Activated CD8-positive, alpha-beta T cell treated with anti-CD3 and anti-CD28 coated beads for 36 hours (primary cell): ENCODE measurements at regions not wholly inside any gene's neighbourhood (a gene's known extent, or its start where the extent isn't known, plus 50 kb on each side); places are given as distances from the start of the nearest gene placed in this dataset.

Experiments
- ATAC-seq: fragments of 200-7000 bp; cut with Tn5 transposase; one replicate; pipeline ENCODE4 v1.10.0; 2021; ENCODE audit warnings: mild to moderate bottlenecking, moderate library complexity
- CTCF ChIA-PET: fragments of 350-600 bp; sonication (Branson Sonifier 250); formaldehyde crosslinking; loops from one replicate; lab custom pipeline; 2021; ENCODE audit warnings: antibody characterized with exemption; lab: Charles Lee
- POLR2A ChIA-PET: fragments of 350-600 bp; sonication (Branson Sonifier 250); formaldehyde crosslinking; loops from one replicate; lab custom pipeline; 2021; ENCODE audit warnings: antibody characterized with exemption; lab: Charles Lee
- DNase-seq: peaks from one replicate; pipeline ENCODE4 v3.0.0-alpha.2; 2020
- H3K27ac Mint-ChIP-seq: one replicate; pipeline ENCODE4 v1.8.0; 2021; ENCODE audit warnings: mild to moderate bottlenecking, mixed read lengths
- H3K27me3 Mint-ChIP-seq: one replicate; pipeline ENCODE4 v1.8.0; 2021; ENCODE audit warnings: mixed read lengths
- H3K36me3 Mint-ChIP-seq: one replicate; pipeline ENCODE4 v1.8.0; 2021; ENCODE audit warnings: low read depth, mixed read lengths
- H3K4me1 Mint-ChIP-seq: one replicate; pipeline ENCODE4 v1.8.0; 2021; ENCODE audit warnings: low read depth, mixed read lengths
- H3K4me3 Mint-ChIP-seq: one replicate; pipeline ENCODE4 v1.8.0; 2021; ENCODE audit warnings: mild to moderate bottlenecking, moderate library complexity, mixed read lengths
- H3K9me3 Mint-ChIP-seq: one replicate; pipeline ENCODE4 v1.8.0; 2021; ENCODE audit warnings: mixed read lengths
- intact Hi-C: fragments of 100-400 bp; cut with micrococcal nuclease; formaldehyde crosslinking; loops from one replicate; pipeline ENCODE4 v1.10.0; 2022
- TF ChIP-seq, protein P1 (sequence below): fragments of 200-600 bp; IDR thresholded peaks from one replicate; pipeline ENCODE4 v1.8.0; 2022; ENCODE audit warnings: antibody characterized with exemption, mild to moderate bottlenecking

DNA sequence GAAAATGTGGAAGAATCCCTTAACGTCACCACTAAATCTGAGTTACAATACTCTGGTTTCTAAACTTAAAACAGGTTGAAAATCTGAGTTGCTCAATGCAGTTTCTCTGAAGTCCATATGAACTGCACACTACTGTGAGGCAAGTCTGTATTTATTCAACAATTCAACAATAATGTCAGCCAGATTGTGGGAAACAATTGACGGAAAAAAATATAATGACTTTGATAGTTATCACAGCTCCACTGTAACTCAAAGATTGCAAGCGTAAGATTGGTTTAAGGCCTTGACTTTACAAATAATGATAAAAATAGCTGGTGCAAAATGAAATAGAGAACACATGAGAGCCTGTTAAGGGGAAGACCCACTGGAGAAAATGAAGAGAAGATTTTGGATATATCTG lies 219.4 kb upstream of the CCDC150 start:
- Mint-ChIP-seq H3K4me3 (no peak overlapping the region), H3K27me3 (no peaks in the 10 kb centered on the region), H3K4me1 (peaks cover 6% of the 10 kb centered on the region), H3K36me3 (no peaks in the 10 kb centered on the region), H3K27ac (no peak overlapping the region), H3K9me3 (no peaks in the 10 kb centered on the region)
- no peak for DNase-seq
- ChIA-PET CTCF (no interaction called here), POLR2A (no interaction called here)
- TF ChIP-seq, protein P1, sequence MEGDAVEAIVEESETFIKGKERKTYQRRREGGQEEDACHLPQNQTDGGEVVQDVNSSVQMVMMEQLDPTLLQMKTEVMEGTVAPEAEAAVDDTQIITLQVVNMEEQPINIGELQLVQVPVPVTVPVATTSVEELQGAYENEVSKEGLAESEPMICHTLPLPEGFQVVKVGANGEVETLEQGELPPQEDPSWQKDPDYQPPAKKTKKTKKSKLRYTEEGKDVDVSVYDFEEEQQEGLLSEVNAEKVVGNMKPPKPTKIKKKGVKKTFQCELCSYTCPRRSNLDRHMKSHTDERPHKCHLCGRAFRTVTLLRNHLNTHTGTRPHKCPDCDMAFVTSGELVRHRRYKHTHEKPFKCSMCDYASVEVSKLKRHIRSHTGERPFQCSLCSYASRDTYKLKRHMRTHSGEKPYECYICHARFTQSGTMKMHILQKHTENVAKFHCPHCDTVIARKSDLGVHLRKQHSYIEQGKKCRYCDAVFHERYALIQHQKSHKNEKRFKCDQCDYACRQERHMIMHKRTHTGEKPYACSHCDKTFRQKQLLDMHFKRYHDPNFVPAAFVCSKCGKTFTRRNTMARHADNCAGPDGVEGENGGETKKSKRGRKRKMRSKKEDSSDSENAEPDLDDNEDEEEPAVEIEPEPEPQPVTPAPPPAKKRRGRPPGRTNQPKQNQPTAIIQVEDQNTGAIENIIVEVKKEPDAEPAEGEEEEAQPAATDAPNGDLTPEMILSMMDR: no peak
- intact Hi-C loops: no loop called here
- no peak for ATAC-seq

DNA sequence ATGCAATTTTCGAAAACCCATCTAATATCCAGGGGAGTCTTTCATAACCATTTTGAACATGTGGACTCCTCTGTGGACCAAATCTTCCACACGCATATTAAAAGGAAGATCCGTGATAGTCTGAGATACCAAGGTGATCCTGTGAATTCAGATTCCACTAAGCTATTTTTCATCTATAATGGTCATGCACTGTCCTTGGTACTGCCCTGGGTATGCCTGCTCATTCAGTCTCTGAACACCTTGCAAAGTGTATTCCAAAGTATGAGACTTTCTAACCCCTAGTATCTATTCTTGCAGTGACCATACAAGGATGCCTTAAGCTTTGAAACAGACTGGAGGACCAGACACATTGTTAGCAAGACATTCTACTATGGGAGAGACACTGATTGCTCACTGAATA lies 217.6 kb upstream of the CCDC150 start:
- intact Hi-C loops: no loop called here
- ChIA-PET CTCF (interaction anchor here (0.8 to 2.3 kb wide), 4 partner anchors 11 to 329 kb away, joined by 3 to 8 read pairs (median 4); no protein-coding TSS in a partner anchor), POLR2A (no interaction called here)
- H3K27me3 Mint-ChIP-seq: no peaks in the 10 kb centered on the region
- ATAC-seq (no peak), DNase-seq (no peak)
- TF ChIP-seq, protein P1: no peak
- no peaks in the 10 kb centered on the region for H3K4me1 Mint-ChIP-seq
- H3K9me3 Mint-ChIP-seq: no peaks in the 10 kb centered on the region
- no peak overlapping the region for H3K27ac Mint-ChIP-seq
- no peak overlapping the region for H3K4me3 Mint-ChIP-seq
- H3K36me3 Mint-ChIP-seq: no peaks in the 10 kb centered on the region

DNA sequence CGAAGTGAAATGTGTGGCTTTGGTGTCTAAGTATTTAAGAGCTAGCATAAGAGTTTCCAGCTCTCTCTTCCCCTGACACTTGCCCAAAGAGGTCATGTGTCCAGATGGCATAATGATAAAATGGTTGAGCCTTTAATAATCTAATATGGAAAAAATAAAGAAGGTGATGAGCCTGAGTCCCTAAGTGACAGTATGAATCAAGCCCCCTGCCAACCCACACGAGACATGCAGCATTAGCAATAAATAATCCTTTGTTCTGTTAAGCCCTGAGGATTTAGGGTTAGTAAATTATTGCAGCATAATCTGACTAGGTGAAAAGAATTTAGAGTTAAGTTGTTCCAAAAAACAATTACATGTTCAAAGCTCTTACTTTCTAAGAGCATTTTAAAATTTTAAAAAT lies 217.2 kb upstream of the CCDC150 start:
- H3K27me3 Mint-ChIP-seq: no peaks in the 10 kb centered on the region
- no peaks in the 10 kb centered on the region for H3K4me1 Mint-ChIP-seq
- CTCF ChIA-PET: interaction anchor here (0.8 to 2.3 kb wide), 4 partner anchors 10 to 329 kb away, joined by 3 to 8 read pairs (median 4); no protein-coding TSS in a partner anchor
- H3K36me3 Mint-ChIP-seq: no peaks in the 10 kb centered on the region
- no peak overlapping the region for H3K27ac Mint-ChIP-seq
- ATAC-seq (no peak), DNase-seq (no peak)
- H3K4me3 Mint-ChIP-seq: no peak overlapping the region
- intact Hi-C loops: no loop called here
- no peaks in the 10 kb centered on the region for H3K9me3 Mint-ChIP-seq
- POLR2A ChIA-PET: interaction anchor here (1.0 kb wide), 1 partner anchor 9 kb away, joined by 3 read pairs; no protein-coding TSS in a partner anchor
- TF ChIP-seq, protein P1: no peak

DNA sequence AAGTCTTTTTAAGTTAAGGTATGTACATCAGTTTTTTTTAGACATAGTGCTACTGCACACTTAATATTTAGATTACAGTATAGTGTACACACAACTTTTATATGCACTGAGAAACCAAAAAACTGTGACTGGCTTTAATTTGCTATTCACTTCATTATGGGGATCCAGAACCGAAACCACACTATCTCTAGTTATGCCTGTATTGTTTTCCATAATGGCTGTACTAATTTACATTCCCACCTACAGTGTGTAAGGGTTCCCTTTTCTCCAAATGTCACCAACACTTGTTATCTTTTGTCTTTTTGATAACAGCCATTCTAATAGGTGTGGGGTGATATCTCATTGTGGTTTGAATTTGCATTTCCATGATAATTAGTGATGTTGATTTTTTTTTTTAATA lies 213.4 kb upstream of the CCDC150 start:
- POLR2A ChIA-PET: no interaction called here
- TF ChIP-seq, protein P1: no peak
- peaks cover 2% of the 10 kb centered on the region for H3K4me1 Mint-ChIP-seq
- CTCF ChIA-PET: interaction anchor here (1.0 kb wide), 1 partner anchor 27 kb away, joined by 3 read pairs; no protein-coding TSS in a partner anchor
- H3K27ac Mint-ChIP-seq: no peak overlapping the region
- intact Hi-C loops: no loop called here
- H3K9me3 Mint-ChIP-seq: no peaks in the 10 kb centered on the region
- DNase-seq (no peak), ATAC-seq (no peak)
- no peaks in the 10 kb centered on the region for H3K36me3 Mint-ChIP-seq
- no peak overlapping the region for H3K4me3 Mint-ChIP-seq
- peaks cover 4% of the 10 kb centered on the region for H3K27me3 Mint-ChIP-seq

DNA sequence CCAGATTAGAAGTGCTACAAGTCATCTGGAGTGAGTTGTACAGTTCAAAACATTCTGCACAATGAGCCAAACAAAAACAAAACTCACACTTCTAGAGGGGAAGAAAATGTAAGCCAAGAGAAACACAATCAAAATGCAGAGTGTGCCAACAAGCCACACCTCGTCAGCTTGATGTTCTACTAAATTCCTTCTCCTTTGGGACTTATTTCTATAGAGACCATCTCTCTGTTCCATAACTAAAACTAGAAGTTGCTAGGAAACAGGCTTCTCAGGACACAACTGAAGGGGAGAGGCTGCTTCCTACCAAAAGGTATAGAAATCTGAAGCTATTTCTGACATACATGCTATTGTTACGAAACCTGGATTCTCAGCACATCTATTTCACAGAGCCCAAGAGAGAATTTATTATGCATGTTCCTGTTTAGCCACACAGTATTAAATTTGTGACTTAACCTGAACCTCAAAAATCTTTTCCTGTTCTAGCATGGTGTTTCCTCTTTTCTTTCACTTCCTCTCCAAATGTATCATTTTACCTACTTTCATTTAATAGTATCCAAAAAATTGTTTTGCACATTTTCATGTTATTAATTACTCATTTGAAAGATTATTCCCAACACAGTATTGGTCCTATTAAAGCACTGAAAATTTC lies 211.4 kb upstream of the CCDC150 start:
- TF ChIP-seq, protein P1: no peak
- no peaks in the 10 kb centered on the region for H3K9me3 Mint-ChIP-seq
- CTCF ChIA-PET: interaction anchor here (0.6 to 2.0 kb wide), 3 partner anchors 9 to 82 kb away, joined by 3 to 9 read pairs (median 3); no protein-coding TSS in a partner anchor

More for the DNA sequence above, 211.4 kb upstream of the CCDC150 start:
- Mint-ChIP-seq H3K4me3 (no peak overlapping the region), H3K27me3 (peaks cover 4% of the 10 kb centered on the region), H3K36me3 (no peaks in the 10 kb centered on the region), H3K4me1 (peaks cover 2% of the 10 kb centered on the region), H3K27ac (no peak overlapping the region)
- POLR2A ChIA-PET: no interaction called here
- intact Hi-C loops: no loop called here
- DNase-seq (no peak), ATAC-seq (no peak)
